ENCODE measurements at regions not wholly inside any gene's neighbourhood (a gene's known extent, or its start where the extent isn't known, plus 50 kb on each side); places are given as distances from the start of the nearest gene placed in this dataset.
"Not testable (repeated sequence)": the region's sequence is repeated elsewhere in the genome, so short reads cannot be mapped to it uniquely, and the experiment has no call there.

- H3K4me1 ChIP-seq (ENCODE audit: control insufficient read depth in 5 of 5, insufficient read depth in 5 of 5, low read length in 5 of 5); H3K9ac ChIP-seq (ENCODE audit: low read length in 5 of 5); H3K4me3 ChIP-seq (ENCODE audit: low read depth in 1 of 5, low read length in 5 of 5); H3K36me3 ChIP-seq (ENCODE audit: control insufficient read depth in 5 of 5, insufficient read depth in 5 of 5, low read length in 5 of 5); H3K9me3 ChIP-seq (ENCODE audit: control insufficient read depth in 5 of 5, low read length in 5 of 5); H3K27ac ChIP-seq (ENCODE audit: low read depth, low read length); H3K27me3 ChIP-seq (ENCODE audit: control insufficient read depth in 5 of 5, insufficient read depth in 4 of 5, low read length in 5 of 5): not testable (repeated sequence)
These were observed 1877.0 kb downstream of the PCDH9 start for GRCh38 chr13:65353150-65353549.

DNA sequence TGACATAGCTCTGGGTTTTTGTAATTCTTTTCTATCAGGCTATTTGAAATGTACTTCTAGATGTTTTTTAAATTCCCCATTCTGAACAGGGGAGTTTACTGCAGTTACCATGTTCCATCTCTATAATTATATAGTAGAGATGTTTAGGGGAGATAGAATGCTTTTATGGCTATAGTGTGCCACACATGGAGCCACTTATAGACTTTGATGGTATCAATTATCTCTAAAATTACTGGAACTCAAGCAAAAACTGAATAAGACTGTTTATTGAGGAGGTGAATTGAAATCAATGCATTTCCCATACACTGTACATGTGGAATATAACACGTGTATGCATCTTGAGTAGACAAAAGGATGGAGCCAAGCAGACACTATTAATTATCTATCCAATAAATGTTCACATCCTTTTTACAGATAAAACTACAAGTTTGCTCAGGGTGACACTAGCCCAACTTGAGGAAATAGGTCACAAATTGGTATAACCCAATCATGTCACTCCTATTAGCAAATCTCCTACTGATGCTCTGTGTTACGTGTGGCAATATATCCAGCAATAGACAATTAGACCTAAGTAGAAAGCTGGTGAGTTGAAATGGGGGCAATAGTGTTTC, 1882.6 kb downstream of the PCDH9 start:
- no peaks in the 10 kb centered on the region for H3K36me3 ChIP-seq (ENCODE audit: control insufficient read depth in 5 of 5, insufficient read depth in 5 of 5, low read length in 5 of 5)
- H3K4me1 ChIP-seq (ENCODE audit: control insufficient read depth in 5 of 5, insufficient read depth in 5 of 5, low read length in 5 of 5): no peaks in the 10 kb centered on the region
- H3K9ac ChIP-seq (ENCODE audit: low read length in 5 of 5): no peak overlapping the region
- no peaks in the 10 kb centered on the region for H3K27me3 ChIP-seq (ENCODE audit: control insufficient read depth in 5 of 5, insufficient read depth in 4 of 5, low read length in 5 of 5)
- H3K9me3 ChIP-seq (ENCODE audit: control insufficient read depth in 5 of 5, low read length in 5 of 5): peaks cover 2 to 6% (median 3%) of the 10 kb centered on the region in 5 donors
- H3K27ac ChIP-seq (ENCODE audit: low read depth, low read length): no peak overlapping the region
- H3K4me3 ChIP-seq (ENCODE audit: low read depth in 1 of 5, low read length in 5 of 5): no peak overlapping the region

DNA sequence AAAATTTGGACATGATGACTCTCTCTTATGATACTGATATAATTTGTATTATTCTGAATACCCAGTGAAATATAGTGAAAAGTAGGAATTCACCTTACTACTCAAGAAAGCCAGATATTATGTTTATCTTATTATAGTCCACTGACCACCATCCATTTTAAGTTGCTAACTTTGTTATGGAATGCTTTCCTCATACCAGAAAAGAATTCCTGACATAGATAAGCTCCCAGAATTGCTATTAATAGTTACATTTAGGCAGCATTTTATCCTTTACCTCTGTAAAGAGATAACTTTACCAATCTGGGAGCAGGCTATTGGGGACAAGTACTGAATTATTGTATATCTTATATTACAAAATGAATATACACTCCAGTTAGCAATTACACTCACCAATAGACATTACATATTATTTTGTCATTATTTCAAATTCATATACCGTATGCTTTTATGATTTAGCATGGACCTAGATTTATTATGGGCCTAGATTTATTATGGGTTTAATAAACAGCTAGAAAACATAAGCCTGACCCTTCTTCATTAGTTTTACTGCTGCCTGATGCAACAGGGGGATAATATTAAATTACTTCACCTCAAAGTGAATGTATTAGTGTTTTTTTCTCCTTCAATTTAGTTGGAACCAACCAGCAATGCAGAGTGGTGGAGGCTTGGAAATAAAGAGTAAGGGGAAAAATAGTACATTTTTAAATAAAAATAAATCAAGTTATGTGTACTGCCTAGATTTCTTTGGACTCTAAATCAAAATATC, 1886.1 kb downstream of the PCDH9 start:
- H3K4me1 ChIP-seq (ENCODE audit: control insufficient read depth in 5 of 5, insufficient read depth in 5 of 5, low read length in 5 of 5): no peaks in the 10 kb centered on the region
- peaks cover 2 to 6% (median 3%) of the 10 kb centered on the region in 5 donors for H3K9me3 ChIP-seq (ENCODE audit: control insufficient read depth in 5 of 5, low read length in 5 of 5)
- no peak overlapping the region for H3K4me3 ChIP-seq (ENCODE audit: low read depth in 1 of 5, low read length in 5 of 5)
- H3K36me3 ChIP-seq (ENCODE audit: control insufficient read depth in 5 of 5, insufficient read depth in 5 of 5, low read length in 5 of 5): no peaks in the 10 kb centered on the region
- no peak overlapping the region for H3K9ac ChIP-seq (ENCODE audit: low read length in 5 of 5)
- no peaks in the 10 kb centered on the region for H3K27me3 ChIP-seq (ENCODE audit: control insufficient read depth in 5 of 5, insufficient read depth in 4 of 5, low read length in 5 of 5)
- H3K27ac ChIP-seq (ENCODE audit: low read depth, low read length): no peak overlapping the region

- peaks cover 2 to 6% (median 3%) of the 10 kb centered on the region in 5 donors for H3K9me3 ChIP-seq (ENCODE audit: control insufficient read depth in 5 of 5, low read length in 5 of 5)
- no peaks in the 10 kb centered on the region for H3K27me3 ChIP-seq (ENCODE audit: control insufficient read depth in 5 of 5, insufficient read depth in 4 of 5, low read length in 5 of 5)
- H3K27ac ChIP-seq (ENCODE audit: low read depth, low read length): no peak overlapping the region
- H3K4me3 ChIP-seq (ENCODE audit: low read depth in 1 of 5, low read length in 5 of 5): no peak overlapping the region
- no peaks in the 10 kb centered on the region for H3K4me1 ChIP-seq (ENCODE audit: control insufficient read depth in 5 of 5, insufficient read depth in 5 of 5, low read length in 5 of 5)
- H3K9ac ChIP-seq (ENCODE audit: low read length in 5 of 5): no peak overlapping the region
- H3K36me3 ChIP-seq (ENCODE audit: control insufficient read depth in 5 of 5, insufficient read depth in 5 of 5, low read length in 5 of 5): no peaks in the 10 kb centered on the region
These were observed 1887.4 kb downstream of the PCDH9 start for GRCh38 chr13:65342541-65343337.

DNA sequence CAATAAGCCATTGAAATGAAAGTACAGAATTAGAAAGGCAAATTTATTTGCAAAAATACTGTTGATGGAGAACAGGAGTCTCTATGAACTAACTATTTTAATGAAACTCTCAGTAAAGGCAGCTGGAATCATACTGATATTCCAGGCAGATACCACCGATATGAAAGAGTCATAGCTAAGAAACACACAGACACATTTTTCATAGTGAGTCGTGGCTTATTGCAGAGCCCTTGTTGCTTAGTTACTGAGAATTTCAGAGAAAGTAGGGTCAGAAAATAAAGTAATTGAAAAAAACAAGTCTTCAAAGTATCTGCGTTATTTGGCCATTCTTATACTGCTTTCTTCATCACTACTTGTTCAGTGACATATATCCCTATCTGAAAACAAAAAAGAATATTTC, 1890.9 kb downstream of the PCDH9 start:
- H3K36me3 ChIP-seq (ENCODE audit: control insufficient read depth in 5 of 5, insufficient read depth in 5 of 5, low read length in 5 of 5): no peaks in the 10 kb centered on the region
- H3K4me3 ChIP-seq (ENCODE audit: low read depth in 1 of 5, low read length in 5 of 5): no peak overlapping the region
- H3K27ac ChIP-seq (ENCODE audit: low read depth, low read length): no peak overlapping the region
- H3K27me3 ChIP-seq (ENCODE audit: control insufficient read depth in 5 of 5, insufficient read depth in 4 of 5, low read length in 5 of 5): no peaks in the 10 kb centered on the region
- no peak overlapping the region for H3K9ac ChIP-seq (ENCODE audit: low read length in 5 of 5)
- H3K9me3 ChIP-seq (ENCODE audit: control insufficient read depth in 5 of 5, low read length in 5 of 5): no peaks in the 10 kb centered on the region
- H3K4me1 ChIP-seq (ENCODE audit: control insufficient read depth in 5 of 5, insufficient read depth in 5 of 5, low read length in 5 of 5): no peaks in the 10 kb centered on the region

DNA sequence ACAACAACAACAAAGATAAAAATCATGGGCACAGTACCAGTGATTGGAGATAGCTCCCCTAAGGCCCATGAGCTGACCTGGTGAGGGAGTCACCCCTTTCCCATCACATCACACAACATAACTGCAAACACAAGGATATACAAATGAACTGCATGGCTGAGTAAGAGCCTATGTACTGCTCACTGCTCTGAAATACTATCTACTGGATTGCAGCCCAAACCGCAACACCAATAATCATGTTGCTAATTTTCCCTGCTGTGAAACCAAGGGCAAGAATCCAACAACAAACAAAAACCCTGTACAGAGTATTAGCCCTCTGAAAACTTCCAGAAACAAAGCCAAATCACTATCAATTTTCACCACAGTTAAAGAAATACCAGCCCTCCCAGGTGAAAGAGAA, 1893.2 kb downstream of the PCDH9 start:
- Histone ChIP-seq H3K4me3 (ENCODE audit: low read depth in 1 of 5, low read length in 5 of 5) (no peak overlapping the region), H3K36me3 (ENCODE audit: control insufficient read depth in 5 of 5, insufficient read depth in 5 of 5, low read length in 5 of 5) (no peaks in the 10 kb centered on the region), H3K27ac (ENCODE audit: low read depth, low read length) (no peak overlapping the region), H3K27me3 (ENCODE audit: control insufficient read depth in 5 of 5, insufficient read depth in 4 of 5, low read length in 5 of 5) (no peaks in the 10 kb centered on the region), H3K9ac (ENCODE audit: low read length in 5 of 5) (no peak overlapping the region), H3K9me3 (ENCODE audit: control insufficient read depth in 5 of 5, low read length in 5 of 5) (no peaks in the 10 kb centered on the region), H3K4me1 (ENCODE audit: control insufficient read depth in 5 of 5, insufficient read depth in 5 of 5, low read length in 5 of 5) (no peaks in the 10 kb centered on the region)

DNA sequence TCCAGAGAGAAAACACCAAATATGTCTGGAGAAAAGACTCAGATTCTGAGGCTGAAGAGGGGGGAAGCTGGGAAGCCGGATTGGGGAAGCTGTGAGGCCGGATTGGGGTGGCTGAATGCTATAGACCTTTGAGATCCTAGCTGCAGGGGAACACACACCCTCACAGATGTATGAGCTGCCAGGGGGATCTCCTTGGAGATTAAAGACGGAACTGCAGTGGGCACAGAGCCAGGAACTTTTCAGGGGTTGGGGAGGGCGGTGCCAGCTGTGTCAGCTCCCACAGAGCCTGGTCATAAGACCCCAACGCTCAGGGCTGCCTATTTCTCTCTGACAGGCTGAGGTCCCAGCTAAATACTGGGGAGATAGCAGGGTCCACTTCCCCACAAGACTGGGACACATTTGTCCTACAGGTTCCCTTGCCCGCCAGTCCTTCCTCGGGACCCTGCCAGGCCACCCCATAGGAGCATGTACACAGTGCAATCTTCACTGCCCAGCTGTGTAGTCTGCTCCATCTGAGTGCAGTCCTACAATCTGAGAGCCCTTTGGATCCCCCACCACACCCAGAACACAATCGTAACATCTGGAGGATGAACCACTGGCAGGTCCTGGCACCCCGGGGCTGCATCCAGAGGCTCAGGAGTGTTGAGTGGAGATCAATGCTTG, 1893.9 kb downstream of the PCDH9 start:
- Histone ChIP-seq H3K9me3 (ENCODE audit: control insufficient read depth in 5 of 5, low read length in 5 of 5) (no peaks in the 10 kb centered on the region), H3K4me3 (ENCODE audit: low read depth in 1 of 5, low read length in 5 of 5) (no peak overlapping the region), H3K27ac (ENCODE audit: low read depth, low read length) (no peak overlapping the region), H3K27me3 (ENCODE audit: control insufficient read depth in 5 of 5, insufficient read depth in 4 of 5, low read length in 5 of 5) (no peaks in the 10 kb centered on the region), H3K36me3 (ENCODE audit: control insufficient read depth in 5 of 5, insufficient read depth in 5 of 5, low read length in 5 of 5) (no peaks in the 10 kb centered on the region), H3K4me1 (ENCODE audit: control insufficient read depth in 5 of 5, insufficient read depth in 5 of 5, low read length in 5 of 5) (no peaks in the 10 kb centered on the region), H3K9ac (ENCODE audit: low read length in 5 of 5) (no peak overlapping the region)

DNA sequence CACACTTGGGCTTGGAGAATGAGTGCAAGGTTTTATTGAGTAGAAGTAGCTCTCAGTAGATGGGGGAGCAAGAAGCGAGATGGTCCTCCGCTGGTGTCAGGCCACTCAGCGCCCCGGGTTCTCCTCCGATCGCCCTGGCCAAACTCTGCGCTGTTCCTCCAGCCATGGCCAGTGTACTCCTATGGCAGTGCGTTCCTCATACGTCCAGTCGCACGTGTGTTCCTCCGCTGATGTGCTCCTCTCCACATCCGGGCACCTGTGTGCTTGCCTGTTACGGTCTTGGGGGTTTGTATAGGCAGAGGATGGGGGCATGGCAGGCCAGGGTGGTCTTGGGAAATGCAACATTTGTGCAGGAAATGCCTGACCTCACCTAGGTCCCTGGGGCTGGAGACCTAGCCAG, 1899.4 kb downstream of the PCDH9 start:
- Histone ChIP-seq H3K4me1 (ENCODE audit: control insufficient read depth in 5 of 5, insufficient read depth in 5 of 5, low read length in 5 of 5) (no peaks in the 10 kb centered on the region), H3K36me3 (ENCODE audit: control insufficient read depth in 5 of 5, insufficient read depth in 5 of 5, low read length in 5 of 5) (no peaks in the 10 kb centered on the region), H3K9ac (ENCODE audit: low read length in 5 of 5) (no peak overlapping the region), H3K27ac (ENCODE audit: low read depth, low read length) (no peak overlapping the region), H3K27me3 (ENCODE audit: control insufficient read depth in 5 of 5, insufficient read depth in 4 of 5, low read length in 5 of 5) (no peaks in the 10 kb centered on the region), H3K4me3 (ENCODE audit: low read depth in 1 of 5, low read length in 5 of 5) (no peak overlapping the region), H3K9me3 (ENCODE audit: control insufficient read depth in 5 of 5, low read length in 5 of 5) (no peaks in the 10 kb centered on the region)

DNA sequence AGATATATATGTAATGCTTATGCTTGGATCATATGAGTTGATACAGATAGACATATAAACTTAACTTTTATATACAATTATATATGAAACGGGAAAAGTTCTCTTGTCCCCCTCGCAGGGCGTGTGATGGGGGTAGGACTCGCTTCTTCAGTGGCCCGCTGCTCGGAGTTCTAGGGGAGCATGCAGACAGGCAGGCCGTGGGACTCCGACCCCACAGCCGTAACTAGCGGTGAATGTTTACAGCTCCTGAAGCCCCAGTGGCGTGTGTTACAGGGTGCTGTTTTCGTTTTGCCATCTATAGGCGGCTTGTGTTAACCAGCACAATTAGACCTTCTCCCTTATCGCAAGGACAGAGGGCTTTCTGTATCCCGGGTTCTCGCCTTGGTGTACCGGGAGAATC, 1899.8 kb downstream of the PCDH9 start:
- Histone ChIP-seq H3K4me1 (ENCODE audit: control insufficient read depth in 5 of 5, insufficient read depth in 5 of 5, low read length in 5 of 5) (no peaks in the 10 kb centered on the region), H3K9me3 (ENCODE audit: control insufficient read depth in 5 of 5, low read length in 5 of 5) (no peaks in the 10 kb centered on the region), H3K27ac (ENCODE audit: low read depth, low read length) (no peak overlapping the region), H3K36me3 (ENCODE audit: control insufficient read depth in 5 of 5, insufficient read depth in 5 of 5, low read length in 5 of 5) (no peaks in the 10 kb centered on the region), H3K27me3 (ENCODE audit: control insufficient read depth in 5 of 5, insufficient read depth in 4 of 5, low read length in 5 of 5) (no peaks in the 10 kb centered on the region), H3K9ac (ENCODE audit: low read length in 5 of 5) (no peak overlapping the region), H3K4me3 (ENCODE audit: low read depth in 1 of 5, low read length in 5 of 5) (no peak overlapping the region)

- H3K36me3 ChIP-seq (ENCODE audit: control insufficient read depth in 5 of 5, insufficient read depth in 5 of 5, low read length in 5 of 5); H3K27me3 ChIP-seq (ENCODE audit: control insufficient read depth in 5 of 5, insufficient read depth in 4 of 5, low read length in 5 of 5); H3K9ac ChIP-seq (ENCODE audit: low read length in 5 of 5); H3K9me3 ChIP-seq (ENCODE audit: control insufficient read depth in 5 of 5, low read length in 5 of 5); H3K4me3 ChIP-seq (ENCODE audit: low read depth in 1 of 5, low read length in 5 of 5); H3K27ac ChIP-seq (ENCODE audit: low read depth, low read length); H3K4me1 ChIP-seq (ENCODE audit: control insufficient read depth in 5 of 5, insufficient read depth in 5 of 5, low read length in 5 of 5): not testable (repeated sequence)
These were observed 1906.9 kb downstream of the PCDH9 start for GRCh38 chr13:65323192-65323591.
